ENCODE measurements at regions not wholly inside any gene's neighbourhood (a gene's known extent, or its start where the extent isn't known, plus 50 kb on each side); places are given as distances from the start of the nearest gene placed in this dataset.

GRCh38 chr5:82639393-82640144, 361.4 kb upstream of the RPS23 start:
- TF ChIP-seq CTCF (IDR thresholded peaks at IDR 0.05; ENCODE audit: low read length) (no peak), EZH2 (optimal IDR thresholded peaks at IDR 0.05; ENCODE audit: low read depth, low read length) (no peak)

All from MM.1S (cell line).